ENCODE measurements at regions not wholly inside any gene's neighbourhood (a gene's known extent, or its start where the extent isn't known, plus 50 kb on each side); places are given as distances from the start of the nearest gene placed in this dataset.

- Histone ChIP-seq H3K9ac (ENCODE audit: low read length) (no peak overlapping the region), H3K36me3 (ENCODE audit: insufficient read depth, low read length) (no peaks in the 10 kb centered on the region), H3K27me3 (ENCODE audit: control insufficient read depth in 1 of 2, insufficient read depth in 2 of 2, low read length in 2 of 2) (no peaks in the 10 kb centered on the region), H3K27ac (ENCODE audit: low read depth, low read length) (no peak overlapping the region), H3K4me1 (ENCODE audit: insufficient read depth, low read length) (no peaks in the 10 kb centered on the region), H3K4me3 (ENCODE audit: low read depth in 1 of 2, low read length in 2 of 2) (no peak overlapping the region), H3K9me3 (ENCODE audit: low read length) (no peaks in the 10 kb centered on the region)
These were observed 406.5 kb downstream of the ADAMTS20 start for GRCh38 chr12:43145481-43145880.

- no peaks in the 10 kb centered on the region for H3K36me3 ChIP-seq (ENCODE audit: insufficient read depth, low read length)
- H3K4me3 ChIP-seq (ENCODE audit: low read depth in 1 of 2, low read length in 2 of 2) = no peak overlapping the region
- H3K27ac ChIP-seq (ENCODE audit: low read depth, low read length) = no peak overlapping the region
- no peaks in the 10 kb centered on the region for H3K4me1 ChIP-seq (ENCODE audit: insufficient read depth, low read length)
- H3K9ac ChIP-seq (ENCODE audit: low read length) = no peak overlapping the region
- no peaks in the 10 kb centered on the region for H3K9me3 ChIP-seq (ENCODE audit: low read length)
- no peaks in the 10 kb centered on the region for H3K27me3 ChIP-seq (ENCODE audit: control insufficient read depth in 1 of 2, insufficient read depth in 2 of 2, low read length in 2 of 2)
These were observed 408.7 kb downstream of the ADAMTS20 start for GRCh38 chr12:43143278-43143677.

- no peak overlapping the region for H3K27ac ChIP-seq (ENCODE audit: low read depth, low read length)
- H3K4me1 ChIP-seq (ENCODE audit: insufficient read depth, low read length) = no peaks in the 10 kb centered on the region
- no peaks in the 10 kb centered on the region for H3K27me3 ChIP-seq (ENCODE audit: control insufficient read depth in 1 of 2, insufficient read depth in 2 of 2, low read length in 2 of 2)
- H3K4me3 ChIP-seq (ENCODE audit: low read depth in 1 of 2, low read length in 2 of 2) = no peak overlapping the region
- H3K9ac ChIP-seq (ENCODE audit: low read length) = no peak overlapping the region
- H3K9me3 ChIP-seq (ENCODE audit: low read length) = no peaks in the 10 kb centered on the region
- H3K36me3 ChIP-seq (ENCODE audit: insufficient read depth, low read length) = no peaks in the 10 kb centered on the region
These were observed 419.7 kb downstream of the ADAMTS20 start for GRCh38 chr12:43132291-43132690.

GRCh38 chr12:43131301-43131700 lies 420.7 kb downstream of the ADAMTS20 start:
- Histone ChIP-seq H3K4me1 (ENCODE audit: insufficient read depth, low read length) (no peaks in the 10 kb centered on the region), H3K27ac (ENCODE audit: low read depth, low read length) (no peak overlapping the region), H3K9me3 (ENCODE audit: low read length) (no peaks in the 10 kb centered on the region), H3K36me3 (ENCODE audit: insufficient read depth, low read length) (no peaks in the 10 kb centered on the region), H3K4me3 (ENCODE audit: low read depth in 1 of 2, low read length in 2 of 2) (no peak overlapping the region), H3K9ac (ENCODE audit: low read length) (no peak overlapping the region), H3K27me3 (ENCODE audit: control insufficient read depth in 1 of 2, insufficient read depth in 2 of 2, low read length in 2 of 2) (no peaks in the 10 kb centered on the region)

- H3K36me3 ChIP-seq (ENCODE audit: insufficient read depth, low read length) = no peaks in the 10 kb centered on the region
- no peaks in the 10 kb centered on the region for H3K27me3 ChIP-seq (ENCODE audit: control insufficient read depth in 1 of 2, insufficient read depth in 2 of 2, low read length in 2 of 2)
- no peak overlapping the region for H3K27ac ChIP-seq (ENCODE audit: low read depth, low read length)
- H3K9me3 ChIP-seq (ENCODE audit: low read length) = no peaks in the 10 kb centered on the region
- H3K4me3 ChIP-seq (ENCODE audit: low read depth in 1 of 2, low read length in 2 of 2) = no peak overlapping the region
- no peak overlapping the region for H3K9ac ChIP-seq (ENCODE audit: low read length)
- H3K4me1 ChIP-seq (ENCODE audit: insufficient read depth, low read length) = no peaks in the 10 kb centered on the region
These were observed 424.0 kb downstream of the ADAMTS20 start for GRCh38 chr12:43127886-43128549.

- H3K27me3 ChIP-seq (ENCODE audit: control insufficient read depth in 1 of 2, insufficient read depth in 2 of 2, low read length in 2 of 2) = no peaks in the 10 kb centered on the region
- no peaks in the 10 kb centered on the region for H3K9me3 ChIP-seq (ENCODE audit: low read length)
- no peak overlapping the region for H3K4me3 ChIP-seq (ENCODE audit: low read depth in 1 of 2, low read length in 2 of 2)
These were observed 425.2 kb downstream of the ADAMTS20 start for GRCh38 chr12:43126652-43127375.

GRCh38 chr12:43123461-43123860 lies 428.5 kb downstream of the ADAMTS20 start:
- no peak overlapping the region for H3K9ac ChIP-seq (ENCODE audit: low read length)

More at GRCh38 chr12:43126652-43127375, 425.2 kb downstream of the ADAMTS20 start:
- Histone ChIP-seq H3K4me1 (ENCODE audit: insufficient read depth, low read length) (no peaks in the 10 kb centered on the region), H3K36me3 (ENCODE audit: insufficient read depth, low read length) (no peaks in the 10 kb centered on the region), H3K9ac (ENCODE audit: low read length) (no peak overlapping the region), H3K27ac (ENCODE audit: low read depth, low read length) (no peak overlapping the region)

GRCh38 chr12:43120150-43120549 lies 431.9 kb downstream of the ADAMTS20 start:
- Histone ChIP-seq H3K4me1 (ENCODE audit: insufficient read depth, low read length) (no peaks in the 10 kb centered on the region), H3K9ac (ENCODE audit: low read length) (no peak overlapping the region), H3K27ac (ENCODE audit: low read depth, low read length) (no peak overlapping the region), H3K36me3 (ENCODE audit: insufficient read depth, low read length) (no peaks in the 10 kb centered on the region), H3K27me3 (ENCODE audit: control insufficient read depth in 1 of 2, insufficient read depth in 2 of 2, low read length in 2 of 2) (no peaks in the 10 kb centered on the region), H3K4me3 (ENCODE audit: low read depth in 1 of 2, low read length in 2 of 2) (no peak overlapping the region), H3K9me3 (ENCODE audit: low read length) (no peaks in the 10 kb centered on the region)

More at GRCh38 chr12:43123461-43123860, 428.5 kb downstream of the ADAMTS20 start:
- Histone ChIP-seq H3K4me3 (ENCODE audit: low read depth in 1 of 2, low read length in 2 of 2) (no peak overlapping the region), H3K27me3 (ENCODE audit: control insufficient read depth in 1 of 2, insufficient read depth in 2 of 2, low read length in 2 of 2) (no peaks in the 10 kb centered on the region), H3K4me1 (ENCODE audit: insufficient read depth, low read length) (no peaks in the 10 kb centered on the region), H3K9me3 (ENCODE audit: low read length) (no peaks in the 10 kb centered on the region), H3K36me3 (ENCODE audit: insufficient read depth, low read length) (no peaks in the 10 kb centered on the region), H3K27ac (ENCODE audit: low read depth, low read length) (no peak overlapping the region)

- H3K9ac ChIP-seq (ENCODE audit: low read length) = no peak overlapping the region
- H3K27ac ChIP-seq (ENCODE audit: low read depth, low read length) = no peak overlapping the region
- no peaks in the 10 kb centered on the region for H3K36me3 ChIP-seq (ENCODE audit: insufficient read depth, low read length)
- no peaks in the 10 kb centered on the region for H3K4me1 ChIP-seq (ENCODE audit: insufficient read depth, low read length)
- H3K27me3 ChIP-seq (ENCODE audit: control insufficient read depth in 1 of 2, insufficient read depth in 2 of 2, low read length in 2 of 2) = no peaks in the 10 kb centered on the region
- no peaks in the 10 kb centered on the region for H3K9me3 ChIP-seq (ENCODE audit: low read length)
- H3K4me3 ChIP-seq (ENCODE audit: low read depth in 1 of 2, low read length in 2 of 2) = no peak overlapping the region
These were observed 433.1 kb downstream of the ADAMTS20 start for GRCh38 chr12:43118881-43119280.

GRCh38 chr12:43118234-43118633 lies 433.8 kb downstream of the ADAMTS20 start:
- Histone ChIP-seq H3K4me3 (ENCODE audit: low read depth in 1 of 2, low read length in 2 of 2) (no peak overlapping the region), H3K9ac (ENCODE audit: low read length) (no peak overlapping the region), H3K27me3 (ENCODE audit: control insufficient read depth in 1 of 2, insufficient read depth in 2 of 2, low read length in 2 of 2) (no peaks in the 10 kb centered on the region), H3K27ac (ENCODE audit: low read depth, low read length) (no peak overlapping the region), H3K4me1 (ENCODE audit: insufficient read depth, low read length) (no peaks in the 10 kb centered on the region), H3K9me3 (ENCODE audit: low read length) (no peaks in the 10 kb centered on the region), H3K36me3 (ENCODE audit: insufficient read depth, low read length) (no peaks in the 10 kb centered on the region)

GRCh38 chr12:43117226-43117930 lies 434.6 kb downstream of the ADAMTS20 start:
- no peak overlapping the region for H3K9ac ChIP-seq (ENCODE audit: low read length)
- no peaks in the 10 kb centered on the region for H3K36me3 ChIP-seq (ENCODE audit: insufficient read depth, low read length)
- no peak overlapping the region for H3K27ac ChIP-seq (ENCODE audit: low read depth, low read length)
- no peaks in the 10 kb centered on the region for H3K4me1 ChIP-seq (ENCODE audit: insufficient read depth, low read length)
- H3K4me3 ChIP-seq (ENCODE audit: low read depth in 1 of 2, low read length in 2 of 2) = no peak overlapping the region
- no peaks in the 10 kb centered on the region for H3K27me3 ChIP-seq (ENCODE audit: control insufficient read depth in 1 of 2, insufficient read depth in 2 of 2, low read length in 2 of 2)
- H3K9me3 ChIP-seq (ENCODE audit: low read length) = no peaks in the 10 kb centered on the region
